MM.1S (cell line): ENCODE measurements at regions not wholly inside any gene's neighbourhood (a gene's known extent, or its start where the extent isn't known, plus 50 kb on each side); places are given as distances from the start of the nearest gene placed in this dataset.

Experiments used
- DNase-seq: peaks from one replicate; pipeline ENCODE4 v3.0.0-alpha.2; 2015
- H2AFZ ChIP-seq: fragments of 300-600 bp; sonication (generic); 2 replicates; pipeline ENCODE4 v1.6.0; 2016; ENCODE audit warnings: antibody characterized with exemption, low read length
- H3F3A ChIP-seq: fragments of 300-600 bp; sonication (generic); 2 replicates; pipeline ENCODE4 v1.6.1; 2016; ENCODE audit warnings: mild to moderate bottlenecking, antibody characterized with exemption, low read length, moderate library complexity, mixed read lengths; ENCODE audit not compliant: insufficient read depth
- H3K27ac ChIP-seq: fragments of 300-600 bp; sonication (generic); 2 replicates; pipeline ENCODE4 v1.5.1; 2016; ENCODE audit warnings: mild to moderate bottlenecking, low read length
- H3K27me3 ChIP-seq: fragments of 300-600 bp; sonication (generic); replicated peaks from 2 replicates; pipeline ENCODE4 v1.6.0; 2016; ENCODE audit warnings: low read length; ENCODE audit not compliant: insufficient read depth
- H3K36me3 ChIP-seq: fragments of 300-600 bp; sonication (generic); replicated peaks from 2 replicates; pipeline ENCODE4 v1.6.1; 2016; ENCODE audit warnings: mild to moderate bottlenecking, low read length, mixed read lengths; ENCODE audit not compliant: insufficient read depth
- H3K4me1 ChIP-seq: fragments of 300-600 bp; sonication (generic); 2 replicates; pipeline ENCODE4 v1.6.1; 2016; ENCODE audit warnings: low read length, mixed read lengths
- H3K4me2 ChIP-seq: fragments of 300-600 bp; sonication (generic); 2 replicates; pipeline ENCODE4 v1.6.0; 2016; ENCODE audit warnings: low read depth, low read length
- H3K4me3 ChIP-seq: fragments of 300-600 bp; sonication (generic); 2 replicates; pipeline ENCODE4 v1.5.1; 2016; ENCODE audit warnings: low read length, mixed read lengths
- H3K79me2 ChIP-seq: fragments of 300-600 bp; sonication (generic); 2 replicates; pipeline ENCODE4 v1.6.1; 2016; ENCODE audit warnings: mixed run types, low read length, mixed read lengths
- H3K9ac ChIP-seq: fragments of 300-600 bp; sonication (generic); 2 replicates; pipeline ENCODE4 v1.6.1; 2016; ENCODE audit warnings: low read length, mixed read lengths
- H3K9me2 ChIP-seq: fragments of 300-600 bp; sonication (generic); replicated peaks from 2 replicates; pipeline ENCODE4 v1.6.1; 2016; ENCODE audit warnings: mild to moderate bottlenecking, low read length, mixed read lengths; ENCODE audit not compliant: insufficient read depth
- H3K9me3 ChIP-seq: fragments of 300-600 bp; sonication (generic); replicated peaks from 2 replicates; pipeline ENCODE4 v1.6.1; 2016; ENCODE audit warnings: mild to moderate bottlenecking, low read length, mixed read lengths; ENCODE audit not compliant: insufficient read depth
- H4K20me1 ChIP-seq: fragments of 300-600 bp; sonication (generic); 2 replicates; pipeline ENCODE4 v1.6.1; 2016; ENCODE audit warnings: mild to moderate bottlenecking, low read length, moderate library complexity, mixed read lengths; ENCODE audit not compliant: insufficient read depth
- EZH2 ChIP-seq: fragments of 300-600 bp; sonication (generic); optimal IDR thresholded peaks from 2 replicates; pipeline ENCODE3; 2017; ENCODE audit warnings: low read depth, mild to moderate bottlenecking, antibody characterized with exemption, low read length, mixed read lengths
- EZH2phosphoT487 ChIP-seq: fragments of 300-600 bp; sonication (generic); IDR thresholded peaks from 2 replicates; pipeline ENCODE4 v1.6.1; 2018; ENCODE audit warnings: antibody characterized with exemption, low read length
- TF ChIP-seq, protein P1 (sequence below): fragments of 300-600 bp; sonication (generic); IDR thresholded peaks from 2 replicates; pipeline ENCODE4 v1.5.1; 2016; ENCODE audit warnings: antibody characterized with exemption, low read length, mixed read lengths

DNA sequence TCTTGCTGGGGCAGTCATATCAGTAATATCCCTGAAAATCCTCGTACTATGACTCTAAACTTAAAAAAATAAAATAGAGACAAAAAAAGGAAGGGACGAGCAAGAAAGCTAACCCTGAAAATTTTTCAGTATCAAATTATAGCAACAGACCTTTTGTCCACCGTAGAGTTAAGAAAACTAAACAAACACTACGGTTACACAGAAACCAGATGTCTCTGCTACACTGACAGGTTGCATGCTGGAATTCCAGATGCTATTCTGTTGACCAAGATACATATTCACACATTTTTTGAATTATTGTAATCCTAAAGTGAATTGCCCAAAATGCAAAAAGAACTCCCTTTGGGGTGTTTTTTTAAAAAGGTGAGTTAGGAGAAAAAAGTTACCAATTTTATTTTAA, 66.9 kb upstream of the SELENOP start:
- TF ChIP-seq, protein P1, sequence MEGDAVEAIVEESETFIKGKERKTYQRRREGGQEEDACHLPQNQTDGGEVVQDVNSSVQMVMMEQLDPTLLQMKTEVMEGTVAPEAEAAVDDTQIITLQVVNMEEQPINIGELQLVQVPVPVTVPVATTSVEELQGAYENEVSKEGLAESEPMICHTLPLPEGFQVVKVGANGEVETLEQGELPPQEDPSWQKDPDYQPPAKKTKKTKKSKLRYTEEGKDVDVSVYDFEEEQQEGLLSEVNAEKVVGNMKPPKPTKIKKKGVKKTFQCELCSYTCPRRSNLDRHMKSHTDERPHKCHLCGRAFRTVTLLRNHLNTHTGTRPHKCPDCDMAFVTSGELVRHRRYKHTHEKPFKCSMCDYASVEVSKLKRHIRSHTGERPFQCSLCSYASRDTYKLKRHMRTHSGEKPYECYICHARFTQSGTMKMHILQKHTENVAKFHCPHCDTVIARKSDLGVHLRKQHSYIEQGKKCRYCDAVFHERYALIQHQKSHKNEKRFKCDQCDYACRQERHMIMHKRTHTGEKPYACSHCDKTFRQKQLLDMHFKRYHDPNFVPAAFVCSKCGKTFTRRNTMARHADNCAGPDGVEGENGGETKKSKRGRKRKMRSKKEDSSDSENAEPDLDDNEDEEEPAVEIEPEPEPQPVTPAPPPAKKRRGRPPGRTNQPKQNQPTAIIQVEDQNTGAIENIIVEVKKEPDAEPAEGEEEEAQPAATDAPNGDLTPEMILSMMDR: no peak
- TF ChIP-seq EZH2phosphoT487 (no peak), EZH2 (no peak)
- Histone ChIP-seq H3K4me1 (no peaks in the 10 kb centered on the region), H3K79me2 (no peaks in the 10 kb centered on the region), H3K27ac (no peak overlapping the region), H3K4me3 (no peak overlapping the region), H3F3A (no peaks in the 10 kb centered on the region), H3K9me2 (no peaks in the 10 kb centered on the region), H3K9ac (no peak overlapping the region), H3K27me3 (no peaks in the 10 kb centered on the region), H3K4me2 (no peak overlapping the region), H2AFZ (no peak overlapping the region), H3K9me3 (no peaks in the 10 kb centered on the region), H3K36me3 (no peaks in the 10 kb centered on the region), H4K20me1 (no peaks in the 10 kb centered on the region)
- DNase-seq: no peak

DNA sequence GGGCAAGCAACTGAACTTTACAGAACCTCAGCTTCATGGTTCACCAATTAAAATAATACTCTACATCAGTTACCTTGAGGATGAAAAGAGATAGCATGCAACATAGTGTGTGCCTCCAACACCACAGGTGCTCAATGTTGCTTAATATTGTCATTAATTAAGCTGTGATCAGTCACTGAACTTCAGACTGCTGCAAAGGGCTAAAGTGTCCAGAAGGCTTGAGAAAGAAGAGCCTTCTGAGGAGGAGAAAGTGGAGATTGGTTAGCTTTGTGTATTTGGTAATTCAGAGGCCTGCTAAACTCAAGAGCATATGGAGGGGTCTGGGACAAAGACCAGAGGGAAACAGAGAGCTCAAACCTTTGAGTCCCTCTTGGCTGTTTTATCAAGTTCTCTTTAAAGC, 66.3 kb upstream of the SELENOP start:
- Histone ChIP-seq H3K9ac (no peak overlapping the region), H2AFZ (no peak overlapping the region), H3K36me3 (no peaks in the 10 kb centered on the region), H3K4me3 (no peak overlapping the region), H3K4me2 (no peak overlapping the region), H3K79me2 (no peaks in the 10 kb centered on the region), H3K9me2 (no peaks in the 10 kb centered on the region), H4K20me1 (no peaks in the 10 kb centered on the region), H3F3A (no peaks in the 10 kb centered on the region), H3K9me3 (no peaks in the 10 kb centered on the region), H3K4me1 (no peaks in the 10 kb centered on the region), H3K27me3 (no peaks in the 10 kb centered on the region), H3K27ac (no peak overlapping the region)
- no peak for DNase-seq
- TF ChIP-seq EZH2phosphoT487: no peak
- TF ChIP-seq, protein P1: no peak
- TF ChIP-seq EZH2: no peak

DNA sequence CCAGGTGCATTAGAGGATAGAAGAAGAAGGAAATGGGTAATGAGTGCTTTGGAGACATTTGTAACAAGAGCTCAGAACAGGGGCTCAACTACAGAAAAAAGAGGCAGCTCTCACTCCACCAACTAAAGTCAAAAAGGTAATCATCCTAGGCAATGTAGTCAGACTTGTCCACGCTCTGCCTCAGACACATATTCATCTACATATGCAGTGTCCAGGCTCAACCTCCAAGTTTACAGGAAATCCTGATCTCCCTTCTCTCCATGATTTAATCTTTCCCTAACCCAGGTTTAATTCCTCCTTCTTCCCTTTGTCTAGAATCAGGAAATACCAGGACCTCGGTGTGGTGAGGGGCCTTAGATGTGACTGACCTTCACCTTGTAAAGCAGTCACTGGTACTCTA, 65.7 kb upstream of the SELENOP start:
- no peak for DNase-seq
- Histone ChIP-seq H3K4me2 (no peak overlapping the region), H3K36me3 (no peaks in the 10 kb centered on the region), H3K27ac (no peak overlapping the region), H3K9me3 (no peaks in the 10 kb centered on the region), H3K4me3 (no peak overlapping the region), H3K27me3 (no peaks in the 10 kb centered on the region), H3K79me2 (no peaks in the 10 kb centered on the region), H4K20me1 (no peaks in the 10 kb centered on the region), H3K4me1 (no peaks in the 10 kb centered on the region), H3K9me2 (no peaks in the 10 kb centered on the region), H2AFZ (no peak overlapping the region), H3K9ac (no peak overlapping the region), H3F3A (no peaks in the 10 kb centered on the region)
- TF ChIP-seq, protein P1: no peak
- TF ChIP-seq EZH2 (no peak), EZH2phosphoT487 (no peak)
